Liver (tissue), 8 donors: ENCODE measurements at regions not wholly inside any gene's neighbourhood (a gene's known extent, or its start where the extent isn't known, plus 50 kb on each side); places are given as distances from the start of the nearest gene placed in this dataset.

Experiments
- DNase-seq: peaks from one replicate; pipeline ENCODE4 v3.0.0-alpha.2; 2017; ENCODE audit warnings: low spot score
- H3K27ac ChIP-seq, 2 donors: one replicate each; pipeline ENCODE4 v1.7.0; 2013; ENCODE audit warnings: inconsistent platforms in 2 of 2, low read length in 2 of 2, control low read depth in 1 of 2, low read depth in 1 of 2, mild to moderate bottlenecking in 1 of 2
- H3K27me3 ChIP-seq, 4 donors: one replicate each; pipeline versions ENCODE4 v1.6.1 to v1.7.0; 2013; ENCODE audit warnings: low read length in 3 of 4, inconsistent platforms in 1 of 4, mild to moderate bottlenecking in 1 of 4, moderate library complexity in 1 of 4; ENCODE audit not compliant: control insufficient read depth in 4 of 4, insufficient read depth in 4 of 4
- H3K36me3 ChIP-seq, 4 donors: one replicate each; pipeline versions ENCODE4 v1.6.1 to v1.7.0; 2013; ENCODE audit warnings: low read length in 3 of 4, mild to moderate bottlenecking in 3 of 4, low read depth in 1 of 4, moderate library complexity in 1 of 4; ENCODE audit not compliant: control insufficient read depth in 4 of 4, insufficient read depth in 3 of 4
- H3K4me1 ChIP-seq, 4 donors: one replicate each; pipeline versions ENCODE4 v1.6.1 to v1.7.0; 2013; ENCODE audit warnings: low read length in 3 of 4, mild to moderate bottlenecking in 3 of 4, moderate library complexity in 1 of 4; ENCODE audit not compliant: control insufficient read depth in 4 of 4, insufficient read depth in 4 of 4
- H3K4me3 ChIP-seq, 3 donors: one replicate each; pipeline versions ENCODE4 v1.6.1 to v1.7.0; 2013; ENCODE audit warnings: low read length in 3 of 3, control low read depth in 1 of 3, low read depth in 1 of 3, mild to moderate bottlenecking in 1 of 3
- H3K9ac ChIP-seq, 2 donors: one replicate each; pipeline ENCODE4 v1.7.0; 2013; ENCODE audit warnings: low read length in 2 of 2, mild to moderate bottlenecking in 2 of 2, moderate library complexity in 2 of 2, control low read depth in 1 of 2, low read depth in 1 of 2
- H3K9me3 ChIP-seq, 4 donors: one replicate each; pipeline versions ENCODE4 v1.6.1 to v1.7.0; 2013; ENCODE audit warnings: low read length in 3 of 4; ENCODE audit not compliant: control insufficient read depth in 4 of 4
- EGR1 ChIP-seq, 2 donors: IDR thresholded peaks; 2 replicates each; pipeline ENCODE4 v1.6.1; 2016 to 2018; ENCODE audit warnings: antibody characterized with exemption in 2 of 2, low read depth in 2 of 2
- FOXA1 ChIP-seq: IDR thresholded peaks from 2 replicates; pipeline ENCODE4 v1.6.1; 2016; ENCODE audit warnings: antibody characterized with exemption
- FOXA2 ChIP-seq: IDR thresholded peaks from 2 replicates; pipeline ENCODE4 v1.6.1; 2016; ENCODE audit warnings: antibody characterized with exemption
- GABPA ChIP-seq, 2 donors: IDR thresholded peaks in 1 of 2; conservative IDR thresholded peaks in 1 of 2; 2 replicates each; pipeline ENCODE4 v1.6.1; 2016; ENCODE audit warnings: antibody characterized with exemption in 2 of 2, mild to moderate bottlenecking in 1 of 2, moderate library complexity in 1 of 2
- HNF4A ChIP-seq, 2 donors: conservative IDR thresholded peaks; 2 replicates each; pipeline ENCODE4 v1.6.1; 2016; ENCODE audit warnings: antibody characterized with exemption in 2 of 2, mild to moderate bottlenecking in 2 of 2
- HNF4G ChIP-seq: IDR thresholded peaks from 2 replicates; pipeline ENCODE4 v1.6.1; 2016; ENCODE audit warnings: antibody characterized with exemption
- JUND ChIP-seq, 2 donors: IDR thresholded peaks; 2 replicates each; pipeline ENCODE4 v1.6.1; 2016; ENCODE audit warnings: antibody characterized with exemption in 2 of 2
- NR2F2 ChIP-seq: IDR thresholded peaks from 2 replicates; pipeline ENCODE4 v1.6.1; 2016; ENCODE audit warnings: antibody characterized with exemption
- RAD21 ChIP-seq, 2 donors: IDR thresholded peaks; 2 replicates each; pipeline ENCODE4 v1.6.1; 2016; ENCODE audit warnings: antibody characterized with exemption in 2 of 2, mild to moderate bottlenecking in 2 of 2
- RXRA ChIP-seq, 2 donors: IDR thresholded peaks; 2 replicates each; pipeline ENCODE4 v1.6.1; 2017 to 2018; ENCODE audit warnings: antibody characterized with exemption in 2 of 2, mild to moderate bottlenecking in 1 of 2
- SP1 ChIP-seq: IDR thresholded peaks from 2 replicates; pipeline ENCODE4 v1.6.1; 2018; ENCODE audit warnings: antibody characterized with exemption, mild to moderate bottlenecking
- TAF1 ChIP-seq: conservative IDR thresholded peaks from 2 replicates; pipeline ENCODE4 v1.6.1; 2016; ENCODE audit warnings: antibody characterized with exemption, mild to moderate bottlenecking
- WGBS: extraction: QIAGEN DNeasy Blood & Tissue Kit; methylation state at CpG from one replicate; pipeline ENCODE4 v1.1.7; 2013; 5-methylcytosine and 5-hydroxymethylcytosine counted together
- TF ChIP-seq, protein P1 (sequence below): IDR thresholded peaks from 2 replicates; pipeline ENCODE4 v1.6.1; 2016; ENCODE audit warnings: antibody characterized with exemption, mild to moderate bottlenecking
- TF ChIP-seq, protein P2 (sequence below): fragments of 150-350 bp; IDR thresholded peaks from 2 replicates; pipeline ENCODE4 v1.5.1; 2017; ENCODE audit warnings: improper control_type of control experiment, low read depth, low read length; ENCODE audit not compliant: missing input control
- TF ChIP-seq, protein P3 (sequence below): IDR thresholded peaks from 2 replicates; pipeline ENCODE4 v1.6.1; 2016; ENCODE audit warnings: antibody characterized with exemption
- TF ChIP-seq, protein P4 (sequence below): IDR thresholded peaks from 2 replicates; pipeline ENCODE4 v1.6.1; 2016; ENCODE audit warnings: antibody characterized with exemption
- donor health status: healthy.
- donor health status: healthy.
- donor health status: healthy.
- donor health status: healthy.
- donor health status: healthy.

DNA sequence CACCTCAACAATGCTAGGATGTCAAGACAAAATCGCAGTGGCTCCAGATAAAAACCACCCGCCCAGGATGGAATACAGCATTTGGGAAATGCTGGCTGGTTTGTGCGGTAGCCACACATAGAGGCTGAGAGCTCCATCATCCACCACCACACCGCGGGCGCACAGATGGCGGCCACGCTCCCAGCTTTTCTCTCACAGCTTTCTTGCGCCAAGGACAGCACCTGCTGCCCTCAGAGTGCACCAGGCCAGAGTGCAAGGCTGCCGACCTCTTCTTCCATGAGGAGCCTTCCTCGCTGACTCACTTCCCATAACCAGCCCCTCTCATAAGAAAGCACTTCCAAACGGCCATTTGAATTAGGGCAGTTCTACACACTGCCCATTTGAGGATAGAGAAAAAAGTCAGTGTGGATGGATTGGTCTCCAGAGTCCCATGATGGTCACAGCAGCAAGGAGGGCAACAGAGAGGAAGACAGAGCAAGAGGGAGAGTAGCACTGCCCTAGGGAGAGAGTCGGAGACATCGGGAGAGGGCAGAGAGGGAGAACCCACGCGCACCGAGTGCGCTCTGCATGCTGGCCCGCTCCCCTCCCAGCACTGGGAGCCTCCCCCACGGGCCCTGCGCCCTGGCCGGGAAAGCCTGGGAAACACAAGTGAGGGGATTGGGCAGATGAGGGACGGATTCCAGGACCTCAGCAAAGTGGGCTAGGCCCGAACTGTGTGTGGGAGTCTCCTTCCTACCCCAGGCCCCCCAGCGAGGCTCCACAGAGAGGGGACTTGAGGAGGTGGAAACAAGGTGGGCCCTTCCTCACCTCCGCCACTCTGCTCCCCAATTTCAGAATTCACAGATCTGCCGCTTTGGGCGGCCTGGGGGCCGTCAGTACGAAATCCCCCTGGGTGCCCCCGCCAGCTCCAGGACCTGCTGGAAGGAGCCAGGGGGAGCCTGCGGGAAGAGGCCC is 156.9 kb downstream of the USP12 start:
- Histone ChIP-seq H3K27ac (no peak overlapping the region), H3K9ac (no peak overlapping the region), H3K27me3 (no peaks in the 10 kb centered on the region), H3K36me3 (no peaks in the 10 kb centered on the region), H3K4me3 (no peak overlapping the region), H3K4me1 (peaks cover 0 to 15% (median 9%) of the 10 kb centered on the region in 4 donors), H3K9me3 (no peaks in the 10 kb centered on the region)
- WGBS, result 93% methylated on average over 32 of the region's 32 CpGs
- TF ChIP-seq JUND (IDR thresholded peaks at IDR 0.05) (no peak), HNF4G (no peak), HNF4A (conservative IDR thresholded peaks at IDR 0.05) (no peak), GABPA (IDR thresholded peaks at IDR 0.05 in 1 of 2, conservative IDR thresholded peaks at IDR 0.05 in 1 of 2) (no peak), FOXA1 (no peak), EGR1 (IDR thresholded peaks at IDR 0.05; ENCODE audit: low read depth in 2 of 2) (no peak), RAD21 (IDR thresholded peaks at IDR 0.05) (no peak), SP1 (no peak), NR2F2 (no peak), TAF1 (no peak), RXRA (IDR thresholded peaks at IDR 0.05) (no peak), FOXA2 (no peak)
- TF ChIP-seq, protein P1, sequence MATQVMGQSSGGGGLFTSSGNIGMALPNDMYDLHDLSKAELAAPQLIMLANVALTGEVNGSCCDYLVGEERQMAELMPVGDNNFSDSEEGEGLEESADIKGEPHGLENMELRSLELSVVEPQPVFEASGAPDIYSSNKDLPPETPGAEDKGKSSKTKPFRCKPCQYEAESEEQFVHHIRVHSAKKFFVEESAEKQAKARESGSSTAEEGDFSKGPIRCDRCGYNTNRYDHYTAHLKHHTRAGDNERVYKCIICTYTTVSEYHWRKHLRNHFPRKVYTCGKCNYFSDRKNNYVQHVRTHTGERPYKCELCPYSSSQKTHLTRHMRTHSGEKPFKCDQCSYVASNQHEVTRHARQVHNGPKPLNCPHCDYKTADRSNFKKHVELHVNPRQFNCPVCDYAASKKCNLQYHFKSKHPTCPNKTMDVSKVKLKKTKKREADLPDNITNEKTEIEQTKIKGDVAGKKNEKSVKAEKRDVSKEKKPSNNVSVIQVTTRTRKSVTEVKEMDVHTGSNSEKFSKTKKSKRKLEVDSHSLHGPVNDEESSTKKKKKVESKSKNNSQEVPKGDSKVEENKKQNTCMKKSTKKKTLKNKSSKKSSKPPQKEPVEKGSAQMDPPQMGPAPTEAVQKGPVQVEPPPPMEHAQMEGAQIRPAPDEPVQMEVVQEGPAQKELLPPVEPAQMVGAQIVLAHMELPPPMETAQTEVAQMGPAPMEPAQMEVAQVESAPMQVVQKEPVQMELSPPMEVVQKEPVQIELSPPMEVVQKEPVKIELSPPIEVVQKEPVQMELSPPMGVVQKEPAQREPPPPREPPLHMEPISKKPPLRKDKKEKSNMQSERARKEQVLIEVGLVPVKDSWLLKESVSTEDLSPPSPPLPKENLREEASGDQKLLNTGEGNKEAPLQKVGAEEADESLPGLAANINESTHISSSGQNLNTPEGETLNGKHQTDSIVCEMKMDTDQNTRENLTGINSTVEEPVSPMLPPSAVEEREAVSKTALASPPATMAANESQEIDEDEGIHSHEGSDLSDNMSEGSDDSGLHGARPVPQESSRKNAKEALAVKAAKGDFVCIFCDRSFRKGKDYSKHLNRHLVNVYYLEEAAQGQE, result no peak
- TF ChIP-seq, protein P2, sequence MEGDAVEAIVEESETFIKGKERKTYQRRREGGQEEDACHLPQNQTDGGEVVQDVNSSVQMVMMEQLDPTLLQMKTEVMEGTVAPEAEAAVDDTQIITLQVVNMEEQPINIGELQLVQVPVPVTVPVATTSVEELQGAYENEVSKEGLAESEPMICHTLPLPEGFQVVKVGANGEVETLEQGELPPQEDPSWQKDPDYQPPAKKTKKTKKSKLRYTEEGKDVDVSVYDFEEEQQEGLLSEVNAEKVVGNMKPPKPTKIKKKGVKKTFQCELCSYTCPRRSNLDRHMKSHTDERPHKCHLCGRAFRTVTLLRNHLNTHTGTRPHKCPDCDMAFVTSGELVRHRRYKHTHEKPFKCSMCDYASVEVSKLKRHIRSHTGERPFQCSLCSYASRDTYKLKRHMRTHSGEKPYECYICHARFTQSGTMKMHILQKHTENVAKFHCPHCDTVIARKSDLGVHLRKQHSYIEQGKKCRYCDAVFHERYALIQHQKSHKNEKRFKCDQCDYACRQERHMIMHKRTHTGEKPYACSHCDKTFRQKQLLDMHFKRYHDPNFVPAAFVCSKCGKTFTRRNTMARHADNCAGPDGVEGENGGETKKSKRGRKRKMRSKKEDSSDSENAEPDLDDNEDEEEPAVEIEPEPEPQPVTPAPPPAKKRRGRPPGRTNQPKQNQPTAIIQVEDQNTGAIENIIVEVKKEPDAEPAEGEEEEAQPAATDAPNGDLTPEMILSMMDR, result no peak
- TF ChIP-seq, protein P3, sequence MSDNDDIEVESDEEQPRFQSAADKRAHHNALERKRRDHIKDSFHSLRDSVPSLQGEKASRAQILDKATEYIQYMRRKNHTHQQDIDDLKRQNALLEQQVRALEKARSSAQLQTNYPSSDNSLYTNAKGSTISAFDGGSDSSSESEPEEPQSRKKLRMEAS, result no peak
- TF ChIP-seq, protein P4, sequence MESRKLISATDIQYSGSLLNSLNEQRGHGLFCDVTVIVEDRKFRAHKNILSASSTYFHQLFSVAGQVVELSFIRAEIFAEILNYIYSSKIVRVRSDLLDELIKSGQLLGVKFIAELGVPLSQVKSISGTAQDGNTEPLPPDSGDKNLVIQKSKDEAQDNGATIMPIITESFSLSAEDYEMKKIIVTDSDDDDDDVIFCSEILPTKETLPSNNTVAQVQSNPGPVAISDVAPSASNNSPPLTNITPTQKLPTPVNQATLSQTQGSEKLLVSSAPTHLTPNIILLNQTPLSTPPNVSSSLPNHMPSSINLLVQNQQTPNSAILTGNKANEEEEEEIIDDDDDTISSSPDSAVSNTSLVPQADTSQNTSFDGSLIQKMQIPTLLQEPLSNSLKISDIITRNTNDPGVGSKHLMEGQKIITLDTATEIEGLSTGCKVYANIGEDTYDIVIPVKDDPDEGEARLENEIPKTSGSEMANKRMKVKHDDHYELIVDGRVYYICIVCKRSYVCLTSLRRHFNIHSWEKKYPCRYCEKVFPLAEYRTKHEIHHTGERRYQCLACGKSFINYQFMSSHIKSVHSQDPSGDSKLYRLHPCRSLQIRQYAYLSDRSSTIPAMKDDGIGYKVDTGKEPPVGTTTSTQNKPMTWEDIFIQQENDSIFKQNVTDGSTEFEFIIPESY, result no peak
- DNase-seq, result peak; percentile 22
